ENCODE measurements at regions not wholly inside any gene's neighbourhood (a gene's known extent, or its start where the extent isn't known, plus 50 kb on each side); places are given as distances from the start of the nearest gene placed in this dataset.

- TF ChIP-seq, protein P1, sequence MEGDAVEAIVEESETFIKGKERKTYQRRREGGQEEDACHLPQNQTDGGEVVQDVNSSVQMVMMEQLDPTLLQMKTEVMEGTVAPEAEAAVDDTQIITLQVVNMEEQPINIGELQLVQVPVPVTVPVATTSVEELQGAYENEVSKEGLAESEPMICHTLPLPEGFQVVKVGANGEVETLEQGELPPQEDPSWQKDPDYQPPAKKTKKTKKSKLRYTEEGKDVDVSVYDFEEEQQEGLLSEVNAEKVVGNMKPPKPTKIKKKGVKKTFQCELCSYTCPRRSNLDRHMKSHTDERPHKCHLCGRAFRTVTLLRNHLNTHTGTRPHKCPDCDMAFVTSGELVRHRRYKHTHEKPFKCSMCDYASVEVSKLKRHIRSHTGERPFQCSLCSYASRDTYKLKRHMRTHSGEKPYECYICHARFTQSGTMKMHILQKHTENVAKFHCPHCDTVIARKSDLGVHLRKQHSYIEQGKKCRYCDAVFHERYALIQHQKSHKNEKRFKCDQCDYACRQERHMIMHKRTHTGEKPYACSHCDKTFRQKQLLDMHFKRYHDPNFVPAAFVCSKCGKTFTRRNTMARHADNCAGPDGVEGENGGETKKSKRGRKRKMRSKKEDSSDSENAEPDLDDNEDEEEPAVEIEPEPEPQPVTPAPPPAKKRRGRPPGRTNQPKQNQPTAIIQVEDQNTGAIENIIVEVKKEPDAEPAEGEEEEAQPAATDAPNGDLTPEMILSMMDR (IDR thresholded peaks at IDR 0.05; ENCODE audit: insufficient read depth, low read depth, low read length): no peak
- TF ChIP-seq EZH2 (IDR thresholded peaks at IDR 0.05; ENCODE audit: insufficient read depth, low read length): no peak
These were observed 151.1 kb upstream of the MEIS1 start for GRCh38 chr2:66283787-66284186.
